CD4-positive, alpha-beta T cell treated with Interleukin-4 for 4 hours (primary cell): ENCODE measurements at regions not wholly inside any gene's neighbourhood (a gene's known extent, or its start where the extent isn't known, plus 50 kb on each side); places are given as distances from the start of the nearest gene placed in this dataset.
"Not testable (repeated sequence)": the region's sequence is repeated elsewhere in the genome, so short reads cannot be mapped to it uniquely, and the experiment has no call there.

Experiments
- DNase-seq: peaks from one replicate; pipeline ENCODE4 v3.0.0-alpha.2; 2020

DNA sequence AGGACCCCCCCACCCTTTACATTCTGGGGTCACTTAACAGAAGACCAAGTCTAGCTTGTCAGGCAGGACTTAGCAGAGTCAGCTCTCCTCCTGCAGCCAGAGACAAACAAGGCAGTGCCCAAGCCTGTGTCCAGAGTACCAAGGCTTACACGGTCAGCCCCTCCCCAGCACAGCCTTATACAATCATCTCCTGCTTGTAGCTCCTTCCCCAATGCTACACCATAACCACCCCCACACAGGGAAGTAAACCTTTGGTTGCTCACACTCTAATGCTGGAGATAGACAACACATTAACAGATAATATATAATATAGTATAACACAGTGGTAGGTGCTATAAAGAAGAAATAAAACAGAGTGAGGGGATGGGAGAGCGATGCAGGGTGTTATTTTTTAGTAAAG, 175.4 kb upstream of the PWP1 start:
- no peak for DNase-seq

DNA sequence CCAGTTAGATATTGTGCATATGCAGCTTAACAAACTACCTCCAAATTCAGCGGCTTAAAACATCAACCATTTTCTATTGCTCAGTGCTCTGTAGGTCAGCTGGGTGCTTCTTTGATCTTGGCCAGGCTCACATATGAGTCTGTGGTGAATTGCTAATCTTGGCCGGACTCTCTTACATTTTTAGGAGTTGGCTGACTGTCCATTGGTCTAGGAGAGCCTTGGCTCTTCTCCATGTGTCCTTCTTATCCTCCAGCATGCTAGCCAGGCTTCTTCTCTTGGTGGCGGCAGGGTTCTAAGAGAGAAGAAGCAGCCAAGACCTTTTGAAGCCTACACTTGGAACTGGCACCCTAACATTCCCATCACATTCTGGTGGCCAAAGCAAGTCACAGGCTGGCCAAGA, 174.3 kb upstream of the PWP1 start:
- no peak for DNase-seq

DNA sequence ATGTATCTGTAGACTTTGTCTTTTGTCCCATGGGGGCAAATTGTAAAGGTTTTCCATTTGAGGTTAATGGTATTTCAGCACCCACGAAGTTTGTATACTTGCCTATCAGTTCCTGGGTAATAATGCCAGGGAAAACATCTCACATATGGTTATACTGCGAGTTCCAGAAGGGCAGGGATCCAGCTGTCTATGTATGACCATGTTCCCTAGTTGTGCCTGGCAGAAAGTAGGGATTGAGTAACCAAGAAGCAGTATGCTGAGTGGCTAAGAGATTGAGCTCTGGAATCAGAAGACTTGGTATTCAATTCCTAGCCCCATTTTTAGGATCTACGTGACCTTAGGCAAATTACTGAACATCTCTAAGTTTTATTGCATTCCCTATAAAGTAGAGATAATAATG, 173.2 kb upstream of the PWP1 start:
- DNase-seq, result no peak

- no peak for DNase-seq
Observed at GRCh38 chr12:107513184-107513583, 172.4 kb upstream of the PWP1 start.

GRCh38 chr12:107513636-107514400, 171.8 kb upstream of the PWP1 start:
- no peak for DNase-seq

DNA sequence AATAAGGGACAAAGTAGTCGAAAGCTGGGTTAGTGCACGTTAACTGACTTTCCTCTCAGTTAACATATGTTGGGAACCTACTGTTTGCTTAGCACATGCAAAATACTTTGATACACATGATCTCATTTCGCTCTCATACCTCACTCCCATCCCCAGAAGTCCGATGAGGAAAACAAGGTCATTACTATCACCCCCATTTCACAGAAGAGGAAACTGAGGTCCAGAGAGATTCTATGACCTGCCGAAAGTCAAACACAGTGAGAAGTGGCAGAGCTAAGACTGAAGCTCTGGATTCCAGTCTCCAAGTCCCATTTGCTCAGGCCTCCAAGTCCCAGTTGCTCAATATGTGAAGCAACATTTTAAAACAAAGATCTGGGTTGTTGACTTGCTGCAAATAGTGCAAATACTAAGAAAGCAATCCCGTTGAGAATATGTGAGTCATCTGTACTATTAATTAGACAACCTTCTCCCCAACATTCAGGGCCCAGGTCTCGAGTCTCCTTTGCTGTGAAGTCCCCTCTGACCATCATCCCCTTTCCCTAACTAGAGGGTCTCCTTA, 170.6 kb upstream of the PWP1 start:
- no peak for DNase-seq

- peak; percentile 5 for DNase-seq
Observed at GRCh38 chr12:107515446-107515958, 170.1 kb upstream of the PWP1 start.

DNA sequence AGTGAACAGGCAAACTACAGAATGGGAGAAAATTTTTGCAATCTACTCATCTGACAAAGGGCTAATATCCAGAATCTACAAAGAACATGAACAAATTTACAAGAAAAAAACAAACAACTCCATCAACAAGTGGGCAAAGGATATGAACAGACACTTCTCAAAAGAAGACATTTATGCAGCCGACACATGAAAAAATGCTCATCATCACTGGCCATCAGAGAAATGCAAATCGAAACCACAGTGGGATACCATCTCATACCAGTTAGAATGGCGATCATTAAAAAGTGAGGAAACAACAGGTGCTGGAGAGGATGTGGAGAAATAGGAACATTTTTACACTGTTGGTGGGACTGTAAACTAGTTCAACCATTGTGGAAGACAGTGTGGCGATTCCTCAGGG, 167.8 kb upstream of the PWP1 start:
- not testable (repeated sequence) for DNase-seq

DNA sequence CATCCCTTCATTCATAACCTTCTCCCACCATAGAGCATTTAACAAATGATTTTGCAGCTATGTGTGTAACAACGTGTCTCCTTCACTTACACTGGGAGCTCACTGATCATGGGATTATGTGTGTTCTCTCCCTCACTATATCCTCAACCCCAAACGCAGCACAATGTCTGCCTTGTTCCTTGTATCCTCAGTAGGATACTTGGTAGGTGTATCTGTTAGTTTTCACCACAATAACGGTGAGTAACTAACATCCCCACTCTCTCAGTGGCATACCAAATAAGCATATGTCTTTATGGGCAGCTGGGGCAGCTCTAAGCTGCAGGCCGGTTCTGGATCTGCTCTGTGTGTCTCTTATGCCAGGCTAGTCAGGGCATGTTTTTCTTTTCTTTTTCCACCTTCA, 166.7 kb upstream of the PWP1 start:
- no peak for DNase-seq

DNA sequence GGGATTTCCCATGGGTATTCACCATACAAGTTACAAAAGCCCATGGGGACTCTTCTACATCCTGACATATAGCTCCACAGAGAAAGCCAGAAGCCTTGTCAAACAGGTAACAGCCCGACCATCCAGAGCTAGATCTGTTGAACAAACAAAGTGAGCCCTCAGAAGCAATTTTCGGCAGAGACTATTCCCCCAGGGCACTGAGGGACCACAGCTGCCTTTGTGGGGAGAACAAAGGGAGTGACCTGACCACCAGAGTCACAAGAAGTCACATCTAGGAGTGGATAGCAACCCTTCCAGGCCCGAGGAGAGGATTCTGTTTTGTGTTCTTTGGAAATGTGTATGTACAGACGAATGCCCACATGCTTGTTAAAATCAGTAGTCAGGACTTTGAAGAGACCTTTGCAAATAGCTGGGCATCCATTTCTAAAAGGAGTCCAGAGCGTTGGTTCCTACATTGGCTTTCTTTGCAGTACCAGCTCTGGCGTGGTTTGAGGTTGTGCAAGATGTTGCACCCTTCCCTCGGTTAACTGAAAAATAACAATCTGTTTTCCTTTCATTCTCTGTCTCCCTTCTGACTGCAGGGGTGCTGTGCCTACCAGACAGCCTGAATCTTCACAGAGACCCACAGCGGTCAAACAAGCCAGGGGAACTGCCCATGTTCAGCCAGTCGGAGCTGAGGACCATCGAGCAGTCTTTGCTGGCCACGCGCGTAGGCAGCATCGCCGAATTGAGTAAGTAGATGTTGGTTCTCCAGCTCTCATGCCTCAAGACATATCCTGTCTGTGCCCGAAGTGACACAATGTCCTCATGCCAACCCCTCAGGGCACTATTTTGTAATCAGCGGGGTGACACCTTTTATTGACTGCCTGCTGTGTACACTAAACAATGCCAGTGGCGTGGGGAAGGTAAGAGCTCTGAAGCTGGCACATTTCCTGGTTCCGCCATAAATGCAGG, 165.4 kb upstream of the PWP1 start:
- no peak for DNase-seq

GRCh38 chr12:107521826-107522355, 163.7 kb upstream of the PWP1 start:
- no peak for DNase-seq

GRCh38 chr12:107522692-107523477, 162.7 kb upstream of the PWP1 start:
- DNase-seq, result no peak

DNA sequence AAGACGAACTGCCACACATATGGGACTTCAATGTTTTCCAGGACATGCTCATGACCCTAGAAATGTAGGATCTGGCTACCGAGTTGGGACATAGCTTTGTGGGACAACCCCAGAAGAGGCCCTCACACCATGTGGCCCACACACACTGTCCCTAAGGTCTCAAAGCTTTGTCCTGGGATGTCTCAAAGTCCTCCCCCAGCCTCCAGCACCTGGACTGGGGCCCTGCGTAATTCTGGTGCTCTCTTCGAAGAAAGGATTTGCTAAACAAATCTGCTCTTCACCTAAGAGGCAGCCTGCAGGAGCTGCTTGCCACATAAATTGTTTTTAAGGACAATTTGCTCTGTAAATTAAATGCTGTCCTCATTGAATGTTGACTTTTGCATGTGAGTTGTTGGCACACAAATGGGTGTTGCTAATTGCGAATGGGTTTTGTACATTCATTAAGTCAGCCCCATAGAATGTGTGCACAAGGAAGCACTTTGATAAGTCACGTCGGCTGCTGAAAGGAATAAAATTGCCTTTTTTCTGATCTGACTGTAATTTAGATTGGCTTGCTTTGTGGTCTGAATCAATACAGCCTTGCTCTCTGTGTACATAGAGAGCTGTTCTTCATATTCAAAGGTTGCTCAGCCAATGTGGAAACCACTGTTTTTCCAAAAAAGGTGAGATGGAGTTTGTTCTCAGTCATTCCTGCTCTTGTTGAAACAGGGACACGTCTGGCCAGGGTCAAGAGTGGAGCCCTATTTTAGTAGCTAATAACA, 161.6 kb upstream of the PWP1 start:
- DNase-seq, result no peak

DNA sequence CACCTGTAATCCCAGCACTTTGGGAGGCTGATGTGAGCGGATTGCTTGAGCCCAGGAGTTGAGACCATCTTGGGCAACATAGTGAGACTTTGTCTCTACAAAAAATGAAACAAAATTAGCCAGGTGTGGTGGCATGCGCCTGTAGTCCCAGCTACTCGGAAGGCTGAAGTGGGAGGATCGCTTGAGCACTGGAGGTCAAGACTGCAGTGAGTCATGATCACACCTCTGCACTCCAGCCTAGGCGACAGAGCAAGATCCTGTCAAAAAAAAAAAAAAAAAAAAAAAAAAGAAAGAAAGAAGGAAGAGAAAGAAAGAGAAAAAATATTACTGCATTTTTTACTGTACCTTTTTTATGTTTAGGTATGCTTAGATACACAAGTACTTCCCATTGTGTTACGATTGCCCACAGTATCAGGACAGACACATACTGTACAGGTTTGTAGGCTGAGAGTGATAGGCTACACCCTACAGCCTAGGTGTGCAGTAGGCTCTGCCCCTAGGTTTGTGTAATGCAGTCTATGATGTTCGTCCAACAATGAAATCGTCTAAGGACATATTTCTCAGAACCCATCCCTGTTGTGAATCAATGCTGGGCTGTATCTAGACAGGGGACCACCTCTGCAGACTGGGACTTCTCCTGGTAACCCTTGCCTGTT, 160.4 kb upstream of the PWP1 start:
- no peak for DNase-seq

DNA sequence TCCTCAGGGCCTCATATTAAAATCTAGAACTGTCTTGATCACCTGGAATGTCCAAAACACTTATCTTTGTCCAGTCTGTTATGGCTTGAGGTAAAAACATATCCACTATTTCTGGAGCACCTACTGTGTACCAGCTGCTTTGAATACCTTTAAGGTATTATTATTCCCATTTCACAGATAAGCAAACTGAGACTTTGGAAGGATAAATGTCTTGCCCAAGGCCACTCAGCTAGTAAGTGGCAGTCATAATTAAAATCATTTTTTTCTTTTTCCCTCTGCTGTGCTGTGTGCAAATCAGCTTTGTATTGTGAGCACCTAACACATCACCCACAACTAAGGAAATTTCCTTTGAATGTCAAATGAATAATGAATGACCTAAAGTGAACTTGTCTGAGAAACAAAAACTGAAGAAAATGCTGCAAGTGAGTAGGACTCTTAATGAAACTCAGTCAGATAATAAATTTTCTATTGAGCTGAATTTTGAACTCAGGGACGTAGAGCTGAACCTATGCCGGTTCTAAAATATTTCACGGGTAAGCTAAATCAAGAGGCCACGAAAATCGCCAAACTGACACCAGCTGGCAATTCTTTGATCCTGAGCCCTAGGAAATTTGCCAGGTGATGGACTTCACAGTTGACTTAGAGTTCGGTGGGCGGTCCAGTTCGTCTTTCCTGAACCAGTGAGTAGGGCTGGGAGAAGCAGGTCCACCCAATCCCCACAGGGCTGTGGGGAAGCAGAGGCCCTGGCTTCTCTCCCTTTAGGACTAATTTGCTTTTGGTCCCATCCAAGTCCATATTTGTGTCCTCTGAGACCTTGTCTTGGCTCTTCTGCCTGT, 159.7 kb upstream of the PWP1 start:
- no peak for DNase-seq

DNA sequence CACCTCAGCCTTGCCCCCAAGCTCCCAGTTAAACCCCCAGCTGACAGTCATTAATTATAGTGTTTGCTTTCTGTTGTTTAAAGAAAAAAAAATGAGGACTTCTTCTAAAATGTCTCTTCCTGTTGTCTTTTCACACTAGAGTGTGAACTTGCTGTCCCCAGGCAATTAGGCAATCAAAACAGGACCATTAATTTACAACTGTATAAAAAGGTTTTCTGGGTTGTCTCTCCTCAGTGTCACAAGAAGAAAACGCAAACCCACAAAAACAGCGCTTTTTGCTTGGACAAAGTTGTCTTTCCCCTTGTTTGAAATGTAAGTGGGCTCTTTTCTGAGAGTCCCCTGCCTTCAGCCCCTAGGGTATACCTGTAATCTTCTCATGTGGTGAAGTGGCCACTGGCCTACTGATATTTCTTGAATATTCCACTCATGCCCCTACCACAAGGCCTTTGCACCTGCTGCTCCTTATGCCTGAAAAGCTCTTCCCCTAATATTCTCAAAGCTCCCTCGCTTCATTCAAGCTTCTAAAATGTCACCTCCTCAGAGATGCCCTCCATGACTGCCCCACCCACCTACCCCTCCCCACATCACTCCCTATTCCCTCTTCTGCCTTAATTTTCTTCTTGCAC, 158.9 kb upstream of the PWP1 start:
- DNase-seq, result no peak

DNA sequence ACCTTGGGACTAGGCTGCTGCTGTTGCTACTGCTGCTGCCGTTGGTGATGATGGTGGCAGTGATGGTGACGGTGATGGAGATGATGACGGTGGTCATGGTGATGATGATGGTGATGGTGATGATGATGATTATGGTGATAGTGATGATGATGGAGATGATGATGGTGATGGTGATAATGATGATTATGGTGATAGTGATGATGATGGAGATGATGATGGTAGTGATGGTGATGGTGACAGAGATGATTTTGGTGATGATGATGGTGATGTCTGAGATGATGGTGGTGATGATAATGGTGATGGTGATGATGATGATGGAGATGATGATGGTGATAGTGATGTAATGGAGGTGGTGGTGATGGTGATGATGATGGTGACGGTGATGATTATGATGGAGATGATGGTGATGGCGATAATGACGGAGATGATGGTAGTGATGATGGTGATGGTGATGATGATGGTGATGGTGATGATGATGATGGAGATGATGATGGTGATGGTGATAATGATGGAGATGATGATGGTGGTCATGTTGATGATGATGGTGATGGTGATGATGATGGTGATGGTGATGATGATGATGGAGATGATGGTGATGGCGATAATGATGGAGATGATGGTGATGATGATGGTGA, 156.8 kb upstream of the PWP1 start:
- no peak for DNase-seq

- DNase-seq, result no peak
Observed at GRCh38 chr12:107529991-107530390, 155.6 kb upstream of the PWP1 start.

DNA sequence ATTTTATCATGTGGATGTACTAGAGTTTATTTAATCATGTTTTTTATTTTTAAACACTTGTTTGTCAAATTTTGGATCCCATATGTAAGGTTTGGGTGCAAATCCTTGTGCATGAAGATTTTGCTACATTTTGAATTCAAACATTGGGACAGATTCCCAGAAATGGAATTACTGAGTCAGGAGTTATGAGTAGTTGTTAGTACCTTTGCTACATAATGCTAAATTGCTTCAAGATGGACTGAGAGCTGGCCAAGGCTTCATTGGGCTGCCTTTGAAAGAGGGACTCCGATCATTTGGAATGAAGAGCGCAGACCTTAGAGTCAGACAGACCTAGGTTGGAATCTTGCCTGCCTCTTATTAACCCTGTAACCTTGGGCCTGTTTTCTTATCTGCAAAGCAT, 154.9 kb upstream of the PWP1 start:
- no peak for DNase-seq
